GM13977 (cell line): ENCODE measurements at regions not wholly inside any gene's neighbourhood (a gene's known extent, or its start where the extent isn't known, plus 50 kb on each side); places are given as distances from the start of the nearest gene placed in this dataset.

Experiments
- DNase-seq: peaks from one replicate; pipeline ENCODE4 v3.0.0; 2012; ENCODE audit warnings: low spot score
- CTCF ChIP-seq: IDR thresholded peaks from 2 replicates; pipeline ENCODE4 v1.5.1; 2012; ENCODE audit warnings: mild to moderate bottlenecking, control low read depth; ENCODE audit not compliant: insufficient read depth; ENCODE audit errors: extremely low read depth, missing control alignments
- in situ Hi-C: fragments of 300-500 bp; cut with MboI; formaldehyde crosslinking; loops from one replicate; pipeline ENCODE4 v1.12.0; 2022; ENCODE audit warnings: low sequenced_read_pairs, low pct_unique_long_range_greater_than_20kb, mixed read lengths, inconsistent platforms; ENCODE audit not compliant: unreplicated experiment

DNA sequence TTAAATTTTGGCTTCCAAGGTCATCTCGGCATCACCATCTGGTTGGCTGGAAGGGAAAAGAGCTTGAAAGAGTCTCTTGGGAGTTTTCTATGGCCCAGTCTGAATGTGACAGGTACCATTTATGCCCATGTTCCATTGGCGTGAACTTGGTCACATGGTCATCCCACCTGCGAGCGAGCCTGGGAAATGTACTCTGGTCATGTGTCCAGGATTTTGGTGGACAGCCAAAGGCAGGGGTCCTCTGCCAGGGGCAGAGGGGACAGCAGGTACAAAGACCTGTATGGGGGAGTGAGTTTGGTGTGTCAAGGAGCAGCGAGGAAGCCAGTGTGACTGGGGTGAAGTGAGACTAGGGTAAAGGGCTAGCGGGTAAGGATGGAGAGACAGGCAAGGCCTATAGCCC is 112.6 kb downstream of the CDC5L start:
- no peak for DNase-seq
- in situ Hi-C loops = no loop called here
- no peak for TF ChIP-seq CTCF

DNA sequence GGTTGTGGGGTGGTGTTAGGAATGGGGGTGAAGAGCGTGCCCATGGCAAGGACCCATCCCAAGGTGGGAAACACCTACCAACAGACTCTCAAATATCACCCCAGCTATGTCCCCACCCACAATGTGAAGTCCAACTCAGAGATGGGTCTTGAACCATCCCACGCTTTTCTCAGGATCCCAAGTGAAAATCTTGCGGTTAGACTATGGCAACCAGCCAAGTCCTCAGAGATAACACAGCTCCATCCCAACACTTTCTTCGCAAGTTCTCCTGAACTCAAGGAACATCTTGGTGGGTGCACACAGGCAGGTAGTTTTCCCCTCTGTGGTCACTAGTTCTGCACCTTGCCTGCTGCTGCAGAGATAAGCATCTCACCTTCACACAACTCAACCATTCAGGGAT is 116.0 kb downstream of the CDC5L start:
- DNase-seq = no peak
- in situ Hi-C loops = no loop called here
- TF ChIP-seq CTCF = no peak

- in situ Hi-C loops = no loop called here
- no peak for TF ChIP-seq CTCF
- no peak for DNase-seq
These were observed 116.8 kb downstream of the CDC5L start for GRCh38 chr6:44504301-44504791.

- in situ Hi-C loops = no loop called here
- no peak for DNase-seq
- TF ChIP-seq CTCF = no peak
These were observed 118.2 kb downstream of the CDC5L start for GRCh38 chr6:44505751-44506150.

DNA sequence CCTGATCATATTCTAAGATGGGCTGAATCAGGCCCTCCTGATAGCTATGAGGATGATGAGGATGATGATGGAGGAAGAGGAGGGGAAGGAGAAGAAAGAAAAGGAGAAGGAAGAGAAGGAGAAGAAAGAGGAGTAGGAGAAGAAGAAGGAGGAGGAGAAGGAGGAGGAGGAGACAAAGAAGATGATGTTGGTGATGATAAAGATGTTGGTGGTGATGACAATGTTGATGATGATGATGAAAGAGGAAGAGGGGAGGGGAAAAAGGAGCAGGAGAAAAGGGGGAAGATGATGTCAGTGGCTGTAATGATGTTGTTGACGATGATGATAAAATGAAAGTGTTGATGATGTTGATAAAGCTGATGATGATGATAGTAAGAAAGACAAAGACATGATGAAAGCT is 119.5 kb downstream of the CDC5L start:
- TF ChIP-seq CTCF = no peak
- no peak for DNase-seq
- in situ Hi-C loops = no loop called here

DNA sequence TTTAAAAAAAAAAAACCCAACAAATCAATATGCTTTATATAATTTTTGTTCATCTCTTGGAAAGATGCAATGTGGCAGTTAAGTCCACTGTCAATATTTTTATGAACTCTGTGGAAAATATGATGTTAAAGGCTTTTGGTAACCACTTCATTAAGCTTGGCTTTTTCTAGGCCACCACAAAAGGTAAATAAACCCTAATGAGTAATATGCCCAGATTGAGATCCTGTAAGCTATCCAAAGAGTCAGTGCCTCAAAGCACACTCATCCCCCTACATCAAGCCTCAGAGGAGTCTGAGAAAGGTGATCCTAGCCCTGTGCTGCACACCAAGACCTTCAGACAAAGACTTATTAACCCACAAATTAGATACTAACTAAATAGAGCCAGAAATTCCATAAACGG is 121.1 kb downstream of the CDC5L start:
- TF ChIP-seq CTCF = no peak
- DNase-seq = no peak
- in situ Hi-C loops = no loop called here

DNA sequence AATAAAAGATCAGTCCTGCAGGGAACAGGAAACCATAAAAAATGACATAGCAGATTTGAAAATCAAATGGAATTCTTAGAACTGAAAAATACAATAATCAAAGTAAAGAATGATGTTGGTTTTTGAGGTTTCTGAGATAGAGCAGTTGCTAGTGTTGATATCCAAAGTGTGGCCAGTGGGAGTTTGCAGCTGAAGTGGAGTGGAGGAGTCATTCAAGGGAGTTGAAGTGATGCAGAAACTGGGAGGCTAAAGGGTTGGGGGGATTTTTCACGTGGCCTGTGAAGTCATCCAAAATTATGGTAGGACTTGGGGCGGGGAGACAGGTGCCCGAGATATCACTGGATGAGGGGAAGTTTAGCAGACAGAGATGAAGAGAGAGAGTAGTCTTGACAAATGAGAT is 123.6 kb downstream of the CDC5L start:
- DNase-seq = no peak
- TF ChIP-seq CTCF = no peak
- in situ Hi-C loops = no loop called here
